Right lobe of liver (tissue), 6 donors: ENCODE measurements at regions not wholly inside any gene's neighbourhood (a gene's known extent, or its start where the extent isn't known, plus 50 kb on each side); places are given as distances from the start of the nearest gene placed in this dataset.

ENCODE experiments used
- ATAC-seq, 4 donors: fragments of 200-7000 bp; cut with Tn5 transposase; one replicate each; pipeline ENCODE4 v1.9.1; 2020; ENCODE audit warnings: mild to moderate bottlenecking in 4 of 4, moderate library complexity in 4 of 4
- DNase-seq, 3 donors: peaks; one replicate each; pipeline ENCODE4 v3.0.0-alpha.2; 2020
- H3K27ac ChIP-seq, 3 donors: fragments of 200-600 bp; one replicate each; pipeline ENCODE4 v1.8.0; 2022
- H3K27me3 ChIP-seq, 2 donors: fragments of 200-600 bp; one replicate each; pipeline ENCODE4 v1.8.0; 2022
- H3K36me3 ChIP-seq, 4 donors: fragments of 200-600 bp; sonication (generic) in 1 of 4; one replicate each; pipeline versions ENCODE4 v1.5.1 to v1.8.0; 2017 to 2022; ENCODE audit warnings: control low read depth in 1 of 4
- H3K4me1 ChIP-seq, 4 donors: fragments of 200-600 bp; sonication (generic) in 1 of 4; one replicate each; pipeline versions ENCODE4 v1.5.1 to v1.8.0; 2017 to 2022; ENCODE audit warnings: control low read depth in 1 of 4
- H3K4me3 ChIP-seq, 3 donors: fragments of 200-600 bp; one replicate each; pipeline ENCODE4 v1.8.0; 2022
- H3K9me3 ChIP-seq, 4 donors: fragments of 200-600 bp; sonication (generic) in 1 of 4; one replicate each; pipeline versions ENCODE4 v1.5.1 to v1.8.0; 2017 to 2022; ENCODE audit warnings: control low read depth in 1 of 4
- POLR2A ChIP-seq: fragments of 450-650 bp; IDR thresholded peaks from one replicate; pipeline ENCODE4 v1.6.1; 2017; ENCODE audit warnings: antibody characterized with exemption, mild to moderate bottlenecking
- WGBS: methylation state at CpG from one replicate; pipeline ENCODE4 v1.1.6; 2018; ENCODE audit warnings: low coverage, low lambda C conversion rate; ENCODE audit not compliant: insufficient coverage; ENCODE audit errors: missing lambda C conversion rate; 5-methylcytosine and 5-hydroxymethylcytosine counted together
- intact Hi-C, 2 donors: fragments of 100-400 bp; cut with DNase I; formaldehyde crosslinking; loops; one replicate each; pipeline versions ENCODE4 v1.11.2 to v1.14.1; 2022
- TF ChIP-seq, protein P1 (sequence below), 4 donors: fragments of 200-600 bp in 3 of 4; fragments of 450-650 bp in 1 of 4; IDR thresholded peaks; one replicate each; pipeline versions ENCODE4 v1.5.1 to v1.8.0; 2016 to 2022; ENCODE audit warnings: antibody characterized with exemption in 4 of 4, mild to moderate bottlenecking in 2 of 4
- donor health status: DM: no; HTN: yes; CAD: no.
- donor health status: DM: no; HTN: no; CAD: no.
- donor health status: DM: no; HTN: no; CAD: no.
- donor health status: DM: no; HTN: yes; CAD: no.
- donor health status: DM: no; HTN: yes; CAD: no.

DNA sequence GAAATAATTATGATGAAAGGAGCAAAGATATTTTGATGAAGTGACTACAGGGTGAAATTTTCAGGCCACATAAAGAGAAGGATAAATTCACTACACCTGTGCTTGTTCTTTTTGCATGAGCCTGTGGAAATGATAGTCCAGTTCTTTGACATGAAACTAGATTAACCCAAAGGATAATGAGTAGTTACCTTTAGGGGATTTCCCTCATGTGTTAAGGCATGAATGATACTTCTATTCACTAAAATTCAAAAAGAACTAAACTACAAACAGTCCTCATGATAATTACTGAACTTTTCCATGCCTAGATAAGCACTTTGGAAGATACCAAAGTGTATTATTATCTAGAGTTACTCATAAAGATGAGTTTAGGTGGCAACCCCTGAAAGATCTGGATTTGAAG lies 244.3 kb downstream of the PTPRC start:
- no peak for DNase-seq
- no peaks in the 10 kb centered on the region for H3K27me3 ChIP-seq
- no peak for ATAC-seq
- no peaks in the 10 kb centered on the region for H3K36me3 ChIP-seq
- intact Hi-C loops, result no loop called here
- no peaks in the 10 kb centered on the region for H3K4me1 ChIP-seq
- H3K4me3 ChIP-seq, result no peak overlapping the region
- TF ChIP-seq, protein P1, sequence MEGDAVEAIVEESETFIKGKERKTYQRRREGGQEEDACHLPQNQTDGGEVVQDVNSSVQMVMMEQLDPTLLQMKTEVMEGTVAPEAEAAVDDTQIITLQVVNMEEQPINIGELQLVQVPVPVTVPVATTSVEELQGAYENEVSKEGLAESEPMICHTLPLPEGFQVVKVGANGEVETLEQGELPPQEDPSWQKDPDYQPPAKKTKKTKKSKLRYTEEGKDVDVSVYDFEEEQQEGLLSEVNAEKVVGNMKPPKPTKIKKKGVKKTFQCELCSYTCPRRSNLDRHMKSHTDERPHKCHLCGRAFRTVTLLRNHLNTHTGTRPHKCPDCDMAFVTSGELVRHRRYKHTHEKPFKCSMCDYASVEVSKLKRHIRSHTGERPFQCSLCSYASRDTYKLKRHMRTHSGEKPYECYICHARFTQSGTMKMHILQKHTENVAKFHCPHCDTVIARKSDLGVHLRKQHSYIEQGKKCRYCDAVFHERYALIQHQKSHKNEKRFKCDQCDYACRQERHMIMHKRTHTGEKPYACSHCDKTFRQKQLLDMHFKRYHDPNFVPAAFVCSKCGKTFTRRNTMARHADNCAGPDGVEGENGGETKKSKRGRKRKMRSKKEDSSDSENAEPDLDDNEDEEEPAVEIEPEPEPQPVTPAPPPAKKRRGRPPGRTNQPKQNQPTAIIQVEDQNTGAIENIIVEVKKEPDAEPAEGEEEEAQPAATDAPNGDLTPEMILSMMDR (IDR thresholded peaks at IDR 0.05), result no peak
- no peak for TF ChIP-seq POLR2A
- H3K9me3 ChIP-seq, result no peaks in the 10 kb centered on the region
- H3K27ac ChIP-seq, result no peak overlapping the region

DNA sequence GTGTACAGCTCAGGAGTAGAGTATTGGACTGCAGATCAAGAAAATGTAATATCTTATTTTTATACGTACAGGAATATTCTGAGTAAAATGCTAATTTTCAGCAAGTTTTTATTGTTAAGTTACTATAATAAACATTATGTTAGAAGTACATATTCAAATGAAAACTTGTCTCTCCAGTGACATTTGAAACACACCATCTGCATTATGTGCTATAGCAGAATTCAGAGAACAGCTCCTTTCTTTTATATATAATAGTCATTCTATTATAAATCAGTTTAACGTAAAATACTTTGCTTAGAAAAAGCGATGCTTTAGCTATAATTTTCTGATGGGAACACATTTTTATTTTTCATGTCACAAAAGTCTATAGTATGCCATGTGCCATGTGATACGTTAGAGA lies 249.0 kb downstream of the PTPRC start:
- no peak for DNase-seq
- H3K4me1 ChIP-seq, result no peaks in the 10 kb centered on the region
- no peaks in the 10 kb centered on the region for H3K36me3 ChIP-seq
- no peak overlapping the region for H3K4me3 ChIP-seq
- no peak overlapping the region for H3K27ac ChIP-seq
- H3K9me3 ChIP-seq, result no peaks in the 10 kb centered on the region
- H3K27me3 ChIP-seq, result no peaks in the 10 kb centered on the region
- intact Hi-C loops, result no loop called here
- WGBS, result 56% methylated on average over 4 of the region's 4 CpGs
- ATAC-seq, result no peak
- TF ChIP-seq, protein P1 (IDR thresholded peaks at IDR 0.05), result no peak
- TF ChIP-seq POLR2A, result no peak

DNA sequence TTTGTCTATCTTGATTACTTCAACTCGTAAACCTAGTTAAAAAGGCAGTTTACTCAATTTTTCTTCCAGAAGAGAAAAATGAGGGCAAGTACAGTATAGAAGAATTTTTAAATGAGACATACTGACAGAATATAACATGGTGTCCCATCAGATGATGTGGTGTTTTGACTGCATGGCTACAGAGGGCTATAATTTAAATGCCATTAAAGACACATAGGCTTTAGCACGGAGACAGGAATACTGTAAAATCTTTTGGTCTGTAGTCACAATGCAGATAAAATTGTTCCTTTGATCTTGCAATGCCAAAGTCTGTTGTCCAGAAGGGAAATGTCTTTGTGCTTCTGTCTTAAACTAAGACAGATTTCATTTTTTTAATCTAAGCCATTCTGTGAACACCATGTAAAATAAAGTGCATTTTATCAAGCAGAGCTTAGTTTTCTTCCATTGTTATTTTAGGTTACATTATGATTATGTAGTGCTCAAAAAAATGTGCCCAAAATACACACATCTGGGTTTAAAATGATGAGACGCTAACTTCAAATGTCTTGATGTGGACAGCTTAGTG lies 249.6 kb downstream of the PTPRC start:
- no peak for ATAC-seq
- no peak for TF ChIP-seq POLR2A
- TF ChIP-seq, protein P1 (IDR thresholded peaks at IDR 0.05), result no peak
- H3K27me3 ChIP-seq, result no peaks in the 10 kb centered on the region
- no peak overlapping the region for H3K4me3 ChIP-seq
- DNase-seq, result no peak
- H3K36me3 ChIP-seq, result no peaks in the 10 kb centered on the region
- H3K27ac ChIP-seq, result no peak overlapping the region
- WGBS, result 64% methylated on average over 3 of the region's 3 CpGs
- H3K9me3 ChIP-seq, result no peaks in the 10 kb centered on the region
- no peaks in the 10 kb centered on the region for H3K4me1 ChIP-seq
- intact Hi-C loops, result no loop called here

DNA sequence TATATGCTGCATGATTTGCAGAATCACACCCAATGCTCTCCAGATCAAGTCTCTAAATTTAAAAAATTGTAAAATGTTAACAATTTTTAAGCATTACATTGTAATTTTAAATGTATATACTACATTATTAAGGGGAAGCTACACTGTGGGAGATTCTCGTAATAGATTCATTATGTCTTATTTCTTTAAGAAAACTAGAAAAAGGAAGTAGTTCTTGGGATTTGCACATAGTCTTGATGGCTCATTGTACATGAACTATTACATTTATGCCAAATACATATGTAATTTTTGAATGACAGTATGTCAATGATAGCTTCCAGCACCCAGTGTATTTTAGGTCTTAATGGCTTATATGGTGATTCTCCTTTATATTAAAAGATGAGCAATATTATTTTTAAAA lies 250.3 kb downstream of the PTPRC start:
- H3K27me3 ChIP-seq, result no peaks in the 10 kb centered on the region
- H3K9me3 ChIP-seq, result no peaks in the 10 kb centered on the region
- DNase-seq, result no peak
- H3K36me3 ChIP-seq, result no peaks in the 10 kb centered on the region
- 50% methylated on average over 1 of the region's 1 CpG for WGBS
- H3K27ac ChIP-seq, result no peak overlapping the region
- no peak overlapping the region for H3K4me3 ChIP-seq
- no peaks in the 10 kb centered on the region for H3K4me1 ChIP-seq
- intact Hi-C loops, result no loop called here
- no peak for ATAC-seq
- TF ChIP-seq, protein P1 (IDR thresholded peaks at IDR 0.05), result no peak
- no peak for TF ChIP-seq POLR2A

DNA sequence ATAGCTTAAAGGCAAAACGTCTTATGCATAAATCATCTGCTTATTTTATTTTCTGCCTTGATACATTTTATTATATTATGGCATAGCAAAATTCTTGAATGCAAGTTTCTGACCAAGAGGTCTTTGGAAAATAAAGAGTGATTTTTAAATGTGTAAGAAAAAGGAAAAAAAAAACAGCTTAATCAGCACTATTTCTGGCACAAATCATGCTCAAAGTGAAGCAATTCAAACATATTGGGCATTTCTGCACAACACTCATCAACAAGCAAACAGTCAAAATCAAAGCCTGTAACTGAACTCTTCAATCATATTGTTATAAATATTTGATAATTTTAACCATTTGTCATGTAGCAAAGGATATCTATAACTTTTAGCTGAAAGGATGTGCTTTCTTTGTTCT lies 250.9 kb downstream of the PTPRC start:
- DNase-seq, result no peak
- ATAC-seq, result no peak
- TF ChIP-seq, protein P1 (IDR thresholded peaks at IDR 0.05), result no peak
- Histone ChIP-seq H3K4me3 (no peak overlapping the region), H3K27me3 (no peaks in the 10 kb centered on the region), H3K36me3 (no peaks in the 10 kb centered on the region), H3K9me3 (no peaks in the 10 kb centered on the region), H3K27ac (no peak overlapping the region), H3K4me1 (no peaks in the 10 kb centered on the region)
- WGBS, result 59% methylated on average over 1 of the region's 1 CpG
- intact Hi-C loops, result no loop called here
